H7 (cell line): ENCODE measurements at regions not wholly inside any gene's neighbourhood (a gene's known extent, or its start where the extent isn't known, plus 50 kb on each side); places are given as distances from the start of the nearest gene placed in this dataset.

Experiments
- DNase-seq: peaks from one replicate; pipeline ENCODE4 v3.0.0; 2012
- H3K27me3 ChIP-seq: 2 replicates; pipeline ENCODE4 v1.6.0; 2011; ENCODE audit warnings: mild to moderate bottlenecking, low read length; ENCODE audit not compliant: control insufficient read depth, insufficient read depth
- H3K36me3 ChIP-seq: replicated peaks from 2 replicates; pipeline ENCODE4 v1.5.1; 2011; ENCODE audit warnings: low read length; ENCODE audit not compliant: control insufficient read depth, insufficient read depth
- H3K4me3 ChIP-seq: 2 replicates; pipeline ENCODE4 v1.5.1; 2011; ENCODE audit warnings: low read depth, mild to moderate bottlenecking, control low read depth, low read length, moderate library complexity; ENCODE audit not compliant: insufficient read depth

- DNase-seq, result no peak
- no peaks in the 10 kb centered on the region for H3K36me3 ChIP-seq
- H3K4me3 ChIP-seq, result no peak overlapping the region
- H3K27me3 ChIP-seq, result no peaks in the 10 kb centered on the region
Measured at GRCh38 chr15:91710080-91710698, 143.3 kb upstream of the SLCO3A1 start.

- H3K27me3 ChIP-seq, result no peaks in the 10 kb centered on the region
- no peaks in the 10 kb centered on the region for H3K36me3 ChIP-seq
- DNase-seq, result no peak
Measured at GRCh38 chr15:91711384-91712033, 142.0 kb upstream of the SLCO3A1 start.

GRCh38 chr15:91712286-91712685 is 141.2 kb upstream of the SLCO3A1 start:
- Histone ChIP-seq H3K27me3 (no peaks in the 10 kb centered on the region), H3K4me3 (no peak overlapping the region), H3K36me3 (no peaks in the 10 kb centered on the region)
- no peak for DNase-seq

More at GRCh38 chr15:91711384-91712033, 142.0 kb upstream of the SLCO3A1 start:
- no peak overlapping the region for H3K4me3 ChIP-seq

GRCh38 chr15:91716536-91716935 is 137.0 kb upstream of the SLCO3A1 start:
- Histone ChIP-seq H3K27me3 (no peaks in the 10 kb centered on the region), H3K4me3 (no peak overlapping the region), H3K36me3 (no peaks in the 10 kb centered on the region)
- no peak for DNase-seq

GRCh38 chr15:91717811-91718210 is 135.7 kb upstream of the SLCO3A1 start:
- Histone ChIP-seq H3K27me3 (no peaks in the 10 kb centered on the region), H3K36me3 (no peaks in the 10 kb centered on the region), H3K4me3 (no peak overlapping the region)
- no peak for DNase-seq

- Histone ChIP-seq H3K4me3 (no peak overlapping the region), H3K27me3 (no peaks in the 10 kb centered on the region), H3K36me3 (no peaks in the 10 kb centered on the region)
- no peak for DNase-seq
Measured at GRCh38 chr15:91723959-91724358, 129.5 kb upstream of the SLCO3A1 start.

GRCh38 chr15:91733661-91734060 is 119.8 kb upstream of the SLCO3A1 start:
- H3K27me3 ChIP-seq, result no peaks in the 10 kb centered on the region
- no peak overlapping the region for H3K4me3 ChIP-seq
- DNase-seq, result no peak
- H3K36me3 ChIP-seq, result no peaks in the 10 kb centered on the region

GRCh38 chr15:91737151-91737818 is 116.2 kb upstream of the SLCO3A1 start:
- no peak overlapping the region for H3K4me3 ChIP-seq
- no peak for DNase-seq
- no peaks in the 10 kb centered on the region for H3K27me3 ChIP-seq
- no peaks in the 10 kb centered on the region for H3K36me3 ChIP-seq

GRCh38 chr15:91741986-91742385 is 111.5 kb upstream of the SLCO3A1 start:
- no peaks in the 10 kb centered on the region for H3K27me3 ChIP-seq
- no peak overlapping the region for H3K4me3 ChIP-seq
- H3K36me3 ChIP-seq, result no peaks in the 10 kb centered on the region
- no peak for DNase-seq

- no peak for DNase-seq
Measured at GRCh38 chr15:91751611-91752010, 101.9 kb upstream of the SLCO3A1 start.

GRCh38 chr15:91752081-91752785 is 101.3 kb upstream of the SLCO3A1 start:
- no peaks in the 10 kb centered on the region for H3K27me3 ChIP-seq
- no peak overlapping the region for H3K4me3 ChIP-seq
- no peaks in the 10 kb centered on the region for H3K36me3 ChIP-seq
- no peak for DNase-seq

More at GRCh38 chr15:91751611-91752010, 101.9 kb upstream of the SLCO3A1 start:
- Histone ChIP-seq H3K27me3 (no peaks in the 10 kb centered on the region), H3K4me3 (no peak overlapping the region), H3K36me3 (no peaks in the 10 kb centered on the region)

- no peaks in the 10 kb centered on the region; the same call in 1 of the 2 replicates for H3K27me3 ChIP-seq
- H3K36me3 ChIP-seq, result no peaks in the 10 kb centered on the region
- H3K4me3 ChIP-seq, result no peak overlapping the region
- DNase-seq, result no peak
Measured at GRCh38 chr15:91759560-91759959, 93.9 kb upstream of the SLCO3A1 start.

GRCh38 chr15:91765660-91766059 is 87.8 kb upstream of the SLCO3A1 start:
- no peak overlapping the region for H3K4me3 ChIP-seq
- DNase-seq, result no peak
- H3K27me3 ChIP-seq, result no peaks in the 10 kb centered on the region
- no peaks in the 10 kb centered on the region for H3K36me3 ChIP-seq

GRCh38 chr15:91769476-91769875 is 84.0 kb upstream of the SLCO3A1 start:
- Histone ChIP-seq H3K27me3 (no peaks in the 10 kb centered on the region), H3K36me3 (no peaks in the 10 kb centered on the region), H3K4me3 (no peak overlapping the region)
- DNase-seq, result no peak

GRCh38 chr15:91769894-91770293 is 83.6 kb upstream of the SLCO3A1 start:
- Histone ChIP-seq H3K36me3 (no peaks in the 10 kb centered on the region), H3K27me3 (no peaks in the 10 kb centered on the region), H3K4me3 (no peak overlapping the region)
- no peak for DNase-seq
